Left ventricle myocardium inferior (tissue), 1 donor: ENCODE measurements at regions not wholly inside any gene's neighbourhood (a gene's known extent, or its start where the extent isn't known, plus 50 kb on each side); places are given as distances from the start of the nearest gene placed in this dataset.

Source experiments
- DNase-seq: peaks from one replicate; pipeline ENCODE4 v3.0.0-alpha.2; 2020
- H3K27ac ChIP-seq: fragments of 200-600 bp; replicated peaks from 2 replicates; pipeline ENCODE4 v1.8.0; 2021
- H3K27me3 ChIP-seq: fragments of 200-600 bp; 2 replicates; pipeline ENCODE4 v1.8.0; 2021; ENCODE audit warnings: low read depth
- H3K36me3 ChIP-seq: fragments of 200-600 bp; 2 replicates; pipeline ENCODE4 v1.8.0; 2021
- H3K4me1 ChIP-seq: fragments of 200-600 bp; 2 replicates; pipeline ENCODE4 v1.8.0; 2021
- H3K4me3 ChIP-seq: fragments of 200-600 bp; 2 replicates; pipeline ENCODE4 v1.8.0; 2021; ENCODE audit warnings: mild to moderate bottlenecking, moderate library complexity
- H3K9me3 ChIP-seq: fragments of 200-600 bp; replicated peaks from 2 replicates; pipeline ENCODE4 v1.8.0; 2021
- CTCF ChIP-seq: fragments of 200-600 bp; IDR thresholded peaks from 2 replicates; pipeline ENCODE4 v1.8.0; 2021; ENCODE audit warnings: antibody characterized with exemption, mild to moderate bottlenecking, borderline replicate concordance
- intact Hi-C: fragments of 100-400 bp; cut with micrococcal nuclease; formaldehyde crosslinking; loops from one replicate; pipeline ENCODE4 v1.11.0; 2022
- donor health status: DM: no; HTN: yes; CAD: no; lungs with severe emphysema.

- H3K27me3 ChIP-seq = no peaks in the 10 kb centered on the region
- no peaks in the 10 kb centered on the region for H3K36me3 ChIP-seq
- intact Hi-C loops = no loop called here
- no peak overlapping the region for H3K4me3 ChIP-seq
- no peak for TF ChIP-seq CTCF
- H3K27ac ChIP-seq = no peak overlapping the region
- H3K9me3 ChIP-seq = no peaks in the 10 kb centered on the region
- no peaks in the 10 kb centered on the region for H3K4me1 ChIP-seq
- DNase-seq = no peak
These were observed 199.4 kb downstream of the ANAPC1 start for GRCh38 chr2:111684611-111685010.

GRCh38 chr2:111685342-111685741, 198.7 kb downstream of the ANAPC1 start:
- H3K27me3 ChIP-seq = no peaks in the 10 kb centered on the region
- H3K4me3 ChIP-seq = no peak overlapping the region
- no peaks in the 10 kb centered on the region for H3K36me3 ChIP-seq
- intact Hi-C loops = no loop called here
- TF ChIP-seq CTCF = no peak
- no peak for DNase-seq
- no peaks in the 10 kb centered on the region for H3K4me1 ChIP-seq
- no peaks in the 10 kb centered on the region for H3K9me3 ChIP-seq
- H3K27ac ChIP-seq = no peak overlapping the region

DNA sequence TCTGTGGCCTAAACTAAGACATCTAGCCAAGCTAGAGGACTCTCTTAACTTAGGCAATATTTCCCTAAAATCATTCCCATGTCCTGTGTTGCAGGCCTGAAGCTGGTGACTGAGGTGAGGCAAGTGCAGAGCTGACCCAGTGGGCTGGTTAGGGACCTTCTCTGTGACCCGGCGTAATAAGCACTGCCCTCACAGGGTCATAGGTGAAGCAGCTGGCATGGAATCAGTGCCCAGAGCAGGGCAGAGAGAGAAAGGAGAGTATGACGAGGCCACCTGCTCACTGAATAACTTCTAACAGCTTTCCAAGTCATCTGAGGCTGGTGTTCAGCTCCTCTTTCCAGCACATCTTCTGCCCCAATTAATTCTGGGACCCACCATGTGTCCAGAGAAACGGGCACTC, 197.0 kb downstream of the ANAPC1 start:
- H3K9me3 ChIP-seq = no peaks in the 10 kb centered on the region
- no peak for TF ChIP-seq CTCF
- H3K4me3 ChIP-seq = no peak overlapping the region
- no peaks in the 10 kb centered on the region for H3K36me3 ChIP-seq
- no peak for DNase-seq
- no peaks in the 10 kb centered on the region for H3K4me1 ChIP-seq
- intact Hi-C loops = no loop called here
- no peak overlapping the region for H3K27ac ChIP-seq
- H3K27me3 ChIP-seq = no peaks in the 10 kb centered on the region

DNA sequence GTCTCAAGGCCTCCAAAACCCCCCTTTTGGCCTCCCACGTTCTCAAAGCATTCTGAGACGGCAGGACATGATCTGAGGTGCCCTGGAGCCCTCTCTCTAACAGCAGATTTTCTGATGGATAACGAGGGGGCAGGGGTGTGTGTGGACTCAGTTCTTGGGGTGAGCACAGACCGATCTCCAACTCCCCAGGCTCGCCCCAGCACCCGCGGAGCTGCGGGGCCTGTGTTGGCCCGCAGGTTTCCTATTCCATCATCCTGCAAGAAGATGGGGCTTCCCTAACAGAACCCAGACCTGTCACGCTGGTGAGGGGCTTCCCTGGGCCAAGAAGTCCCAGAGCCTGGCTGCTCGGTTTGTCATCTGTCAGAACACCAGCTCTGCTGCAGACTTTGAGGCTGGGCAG, 196.1 kb downstream of the ANAPC1 start:
- H3K4me1 ChIP-seq = no peaks in the 10 kb centered on the region
- H3K27ac ChIP-seq = no peak overlapping the region
- no peak for TF ChIP-seq CTCF
- no peaks in the 10 kb centered on the region for H3K9me3 ChIP-seq
- H3K4me3 ChIP-seq = no peak overlapping the region
- intact Hi-C loops = no loop called here
- DNase-seq = no peak
- H3K27me3 ChIP-seq = no peaks in the 10 kb centered on the region
- no peaks in the 10 kb centered on the region for H3K36me3 ChIP-seq

DNA sequence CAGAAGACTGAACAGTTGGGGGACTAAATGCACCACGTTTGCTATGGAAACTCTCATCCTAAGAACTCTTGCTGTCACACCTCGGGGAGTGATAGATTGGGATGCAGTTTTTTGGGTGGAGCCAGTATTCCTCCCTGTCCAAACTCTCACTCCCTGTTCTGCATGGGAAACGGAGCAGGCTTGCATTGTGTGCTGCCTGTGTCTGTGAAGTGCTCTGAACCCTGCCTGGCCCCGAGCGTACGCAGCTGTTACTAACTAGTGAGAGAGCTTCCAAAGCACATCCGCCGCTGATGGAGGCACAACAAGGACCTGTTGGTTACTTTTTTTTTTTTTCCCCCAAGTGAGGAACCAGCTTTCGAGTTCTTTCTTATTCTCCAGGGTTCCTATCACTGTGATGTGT, 195.5 kb downstream of the ANAPC1 start:
- H3K4me3 ChIP-seq = no peak overlapping the region
- no peaks in the 10 kb centered on the region for H3K9me3 ChIP-seq
- no peak for TF ChIP-seq CTCF
- no peaks in the 10 kb centered on the region for H3K27me3 ChIP-seq
- no peaks in the 10 kb centered on the region for H3K4me1 ChIP-seq
- no peak for DNase-seq
- H3K36me3 ChIP-seq = no peaks in the 10 kb centered on the region
- intact Hi-C loops = no loop called here
- no peak overlapping the region for H3K27ac ChIP-seq

- Histone ChIP-seq H3K4me3 (no peak overlapping the region), H3K9me3 (peaks cover 6% of the 10 kb centered on the region), H3K27ac (no peak overlapping the region), H3K36me3 (no peaks in the 10 kb centered on the region), H3K4me1 (no peaks in the 10 kb centered on the region), H3K27me3 (no peaks in the 10 kb centered on the region)
- DNase-seq = no peak
- intact Hi-C loops = no loop called here
- no peak for TF ChIP-seq CTCF
These were observed 194.8 kb downstream of the ANAPC1 start for GRCh38 chr2:111689174-111689573.
